GM12872 (cell line): ENCODE measurements at regions not wholly inside any gene's neighbourhood (a gene's known extent, or its start where the extent isn't known, plus 50 kb on each side); places are given as distances from the start of the nearest gene placed in this dataset.

Source experiments
- TF ChIP-seq, protein P1 (sequence below): IDR thresholded peaks from 3 replicates; pipeline ENCODE4 v1.5.1; 2011; ENCODE audit warnings: low read depth, mild to moderate bottlenecking, low read length, moderate library complexity; ENCODE audit not compliant: insufficient read depth

- TF ChIP-seq, protein P1, sequence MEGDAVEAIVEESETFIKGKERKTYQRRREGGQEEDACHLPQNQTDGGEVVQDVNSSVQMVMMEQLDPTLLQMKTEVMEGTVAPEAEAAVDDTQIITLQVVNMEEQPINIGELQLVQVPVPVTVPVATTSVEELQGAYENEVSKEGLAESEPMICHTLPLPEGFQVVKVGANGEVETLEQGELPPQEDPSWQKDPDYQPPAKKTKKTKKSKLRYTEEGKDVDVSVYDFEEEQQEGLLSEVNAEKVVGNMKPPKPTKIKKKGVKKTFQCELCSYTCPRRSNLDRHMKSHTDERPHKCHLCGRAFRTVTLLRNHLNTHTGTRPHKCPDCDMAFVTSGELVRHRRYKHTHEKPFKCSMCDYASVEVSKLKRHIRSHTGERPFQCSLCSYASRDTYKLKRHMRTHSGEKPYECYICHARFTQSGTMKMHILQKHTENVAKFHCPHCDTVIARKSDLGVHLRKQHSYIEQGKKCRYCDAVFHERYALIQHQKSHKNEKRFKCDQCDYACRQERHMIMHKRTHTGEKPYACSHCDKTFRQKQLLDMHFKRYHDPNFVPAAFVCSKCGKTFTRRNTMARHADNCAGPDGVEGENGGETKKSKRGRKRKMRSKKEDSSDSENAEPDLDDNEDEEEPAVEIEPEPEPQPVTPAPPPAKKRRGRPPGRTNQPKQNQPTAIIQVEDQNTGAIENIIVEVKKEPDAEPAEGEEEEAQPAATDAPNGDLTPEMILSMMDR: no peak
These were observed 483.4 kb downstream of the LRFN5 start for GRCh38 chr14:42090122-42090521.

DNA sequence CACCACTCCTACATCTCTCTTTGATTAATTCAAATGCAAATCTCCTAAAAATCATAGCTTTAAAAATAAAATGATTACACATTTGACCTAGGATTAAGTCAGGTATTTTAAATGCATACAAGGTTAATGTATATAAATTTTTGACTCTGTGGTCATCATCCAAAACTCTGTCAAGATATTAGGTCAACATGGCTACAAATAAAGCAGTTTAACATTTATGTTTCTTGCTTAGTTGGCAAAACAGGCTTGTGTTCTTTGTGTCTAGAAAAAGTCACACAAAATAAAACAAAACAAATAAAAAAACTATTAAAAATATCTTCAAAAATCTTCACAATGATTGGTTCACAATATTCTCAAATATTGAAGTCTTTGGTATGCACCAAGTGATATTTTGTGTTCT lies 473.2 kb downstream of the LRFN5 start:
- TF ChIP-seq, protein P1: no peak

- TF ChIP-seq, protein P1: no peak
These were observed 471.7 kb downstream of the LRFN5 start for GRCh38 chr14:42078345-42078744.

- TF ChIP-seq, protein P1: no peak
These were observed 463.4 kb downstream of the LRFN5 start for GRCh38 chr14:42070031-42070430.

GRCh38 chr14:42057111-42057510 lies 450.4 kb downstream of the LRFN5 start:
- TF ChIP-seq, protein P1: no peak

DNA sequence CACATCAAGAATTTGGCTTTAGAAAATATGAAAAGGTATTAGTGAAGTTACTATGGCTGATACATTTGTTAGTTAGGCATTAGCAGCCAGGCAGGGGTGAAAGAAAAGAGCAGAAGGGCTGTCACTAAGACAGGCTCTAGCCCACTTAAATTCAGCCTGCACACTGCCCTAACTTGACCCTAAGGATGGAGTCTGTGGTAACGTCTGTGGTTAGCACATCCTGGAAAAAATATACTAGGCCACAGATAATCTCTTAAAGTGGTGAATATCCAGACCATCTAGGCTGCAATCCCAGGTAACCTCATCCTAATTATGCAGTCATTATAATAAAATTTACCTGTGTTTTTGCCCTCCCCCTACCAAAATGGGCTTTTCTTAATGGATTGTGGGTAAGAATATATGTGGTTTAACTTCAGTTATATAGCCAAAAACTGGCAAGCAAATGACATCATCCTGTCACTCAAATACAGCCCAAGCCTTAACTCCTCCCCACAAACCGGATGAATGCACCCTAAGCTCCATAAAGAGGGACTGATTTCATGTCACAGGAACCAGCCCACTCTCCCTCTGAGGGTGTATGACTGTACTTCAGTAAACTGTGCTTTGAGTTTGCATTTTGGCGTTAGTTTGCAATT lies 440.9 kb downstream of the LRFN5 start:
- TF ChIP-seq, protein P1: no peak

DNA sequence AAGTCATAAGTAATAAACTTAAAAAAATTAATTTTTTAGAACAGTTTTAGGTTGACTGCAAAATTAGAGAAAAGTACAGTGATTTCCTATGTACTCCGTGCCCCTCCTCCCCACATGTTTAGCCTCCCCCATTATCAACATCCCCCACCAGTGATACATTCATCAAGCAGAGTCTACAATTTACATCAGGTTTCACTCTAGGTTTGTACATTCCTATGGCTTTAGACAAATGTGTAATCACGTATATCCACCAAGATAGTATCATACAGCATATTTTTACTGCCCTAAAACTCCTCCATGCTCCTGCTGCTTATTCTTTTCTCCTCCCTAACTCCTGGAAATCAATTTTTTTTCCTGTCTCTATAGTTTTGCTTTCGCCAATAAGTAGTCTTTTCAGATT lies 438.7 kb downstream of the LRFN5 start:
- TF ChIP-seq, protein P1: no peak

GRCh38 chr14:42028607-42029006 lies 421.9 kb downstream of the LRFN5 start:
- TF ChIP-seq, protein P1: no peak
